ENCODE measurements at regions not wholly inside any gene's neighbourhood (a gene's known extent, or its start where the extent isn't known, plus 50 kb on each side); places are given as distances from the start of the nearest gene placed in this dataset.
"Not testable (repeated sequence)": the region's sequence is repeated elsewhere in the genome, so short reads cannot be mapped to it uniquely, and the experiment has no call there.

GRCh38 chr10:43994539-43994938, 345.9 kb upstream of the ZNF32 start:
- DNase-seq, result no peak

GRCh38 chr10:43992816-43993215, 344.1 kb upstream of the ZNF32 start:
- not testable (repeated sequence) for DNase-seq

GRCh38 chr10:43986374-43986773, 337.7 kb upstream of the ZNF32 start:
- DNase-seq, result no peak

- no peak for DNase-seq
These were observed 337.3 kb upstream of the ZNF32 start for GRCh38 chr10:43985941-43986340.

GRCh38 chr10:43983856-43984271, 335.2 kb upstream of the ZNF32 start:
- DNase-seq, result no peak

- no peak for DNase-seq
These were observed 334.7 kb upstream of the ZNF32 start for GRCh38 chr10:43983405-43983804.

GRCh38 chr10:43982250-43982649, 333.6 kb upstream of the ZNF32 start:
- DNase-seq, result no peak

GRCh38 chr10:43981696-43982095, 333.0 kb upstream of the ZNF32 start:
- no peak for DNase-seq

- DNase-seq, result no peak
These were observed 332.6 kb upstream of the ZNF32 start for GRCh38 chr10:43981232-43981631.

GRCh38 chr10:43980715-43981114, 332.0 kb upstream of the ZNF32 start:
- no peak for DNase-seq

- DNase-seq, result no peak
These were observed 331.6 kb upstream of the ZNF32 start for GRCh38 chr10:43980313-43980712.

GRCh38 chr10:43979551-43979950, 330.9 kb upstream of the ZNF32 start:
- no peak for DNase-seq

GRCh38 chr10:43978936-43979335, 330.3 kb upstream of the ZNF32 start:
- no peak for DNase-seq

- no peak for DNase-seq
These were observed 329.4 kb upstream of the ZNF32 start for GRCh38 chr10:43978091-43978490.

GRCh38 chr10:43976292-43976691, 327.6 kb upstream of the ZNF32 start:
- no peak for DNase-seq

- no peak for DNase-seq
These were observed 325.1 kb upstream of the ZNF32 start for GRCh38 chr10:43973801-43974200.

GRCh38 chr10:43972976-43973647, 324.4 kb upstream of the ZNF32 start:
- no peak for DNase-seq

- DNase-seq, result no peak
These were observed 323.3 kb upstream of the ZNF32 start for GRCh38 chr10:43971981-43972380.

- no peak for DNase-seq
These were observed 322.6 kb upstream of the ZNF32 start for GRCh38 chr10:43971306-43971705.

- no peak for DNase-seq
These were observed 322.0 kb upstream of the ZNF32 start for GRCh38 chr10:43970717-43971116.

- no peak for DNase-seq
These were observed 321.5 kb upstream of the ZNF32 start for GRCh38 chr10:43970018-43970698.

GRCh38 chr10:43969506-43969905, 320.8 kb upstream of the ZNF32 start:
- DNase-seq, result no peak

- no peak for DNase-seq
These were observed 320.3 kb upstream of the ZNF32 start for GRCh38 chr10:43968961-43969360.

GRCh38 chr10:43968076-43968475, 319.4 kb upstream of the ZNF32 start:
- DNase-seq, result no peak

GRCh38 chr10:43966571-43966965, 317.9 kb upstream of the ZNF32 start:
- no peak for DNase-seq

All from hindlimb muscle (tissue), 1 donor.